GM19025 (cell line): ENCODE measurements at regions not wholly inside any gene's neighbourhood (a gene's known extent, or its start where the extent isn't known, plus 50 kb on each side); places are given as distances from the start of the nearest gene placed in this dataset.

Experiments used
- ATAC-seq: cut with Tn5 transposase; IDR thresholded peaks from one replicate; pipeline ENCODE4 v1.9.1; 2021; ENCODE audit warnings: mild to moderate bottlenecking, low read depth, moderate library complexity; ENCODE audit not compliant: unreplicated experiment

GRCh38 chr5:18023986-18024385, 389.7 kb downstream of the TAF11L14 start:
- ATAC-seq: no peak

DNA sequence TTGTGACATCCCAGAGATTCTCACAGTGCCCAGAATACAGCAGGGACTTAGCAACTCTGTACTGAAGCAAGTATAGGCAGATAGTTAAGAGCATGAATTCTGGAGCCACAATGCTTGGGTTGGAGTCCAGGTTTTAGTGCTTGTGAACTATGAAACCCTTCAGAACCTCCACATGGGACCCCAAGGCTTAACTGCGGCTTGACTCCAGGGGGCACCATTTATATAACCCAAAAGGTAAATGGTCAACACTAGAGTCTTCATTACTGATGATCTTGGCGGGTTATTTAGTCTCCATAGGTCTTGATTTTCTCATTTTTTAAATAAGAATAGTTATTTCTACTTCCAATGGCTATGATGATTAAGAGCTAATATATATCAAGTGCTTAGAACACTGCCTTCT, 390.3 kb downstream of the TAF11L14 start:
- no peak for ATAC-seq

GRCh38 chr5:18027241-18027867, 393.1 kb downstream of the TAF11L14 start:
- no peak for ATAC-seq

- ATAC-seq: no peak
These were observed 393.8 kb downstream of the TAF11L14 start for GRCh38 chr5:18028036-18028435.

DNA sequence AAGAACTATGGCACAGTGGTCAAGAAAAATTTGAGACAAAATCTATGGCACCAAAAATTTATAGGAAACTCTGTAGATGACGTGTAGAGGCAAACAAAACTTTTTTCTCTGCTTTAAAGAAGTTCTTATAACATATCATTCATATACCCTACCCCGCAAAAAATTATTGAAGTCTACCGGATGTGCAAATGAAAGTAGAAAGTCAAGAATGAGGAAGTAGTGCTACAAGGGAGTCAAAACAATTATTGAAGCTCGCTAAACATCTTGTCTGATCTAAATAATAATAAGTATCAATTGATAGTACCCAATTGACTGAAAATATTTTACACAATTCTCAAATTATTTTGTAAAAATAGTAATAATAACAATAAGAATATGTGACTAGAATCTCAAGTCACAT, 398.5 kb downstream of the TAF11L14 start:
- ATAC-seq: no peak

DNA sequence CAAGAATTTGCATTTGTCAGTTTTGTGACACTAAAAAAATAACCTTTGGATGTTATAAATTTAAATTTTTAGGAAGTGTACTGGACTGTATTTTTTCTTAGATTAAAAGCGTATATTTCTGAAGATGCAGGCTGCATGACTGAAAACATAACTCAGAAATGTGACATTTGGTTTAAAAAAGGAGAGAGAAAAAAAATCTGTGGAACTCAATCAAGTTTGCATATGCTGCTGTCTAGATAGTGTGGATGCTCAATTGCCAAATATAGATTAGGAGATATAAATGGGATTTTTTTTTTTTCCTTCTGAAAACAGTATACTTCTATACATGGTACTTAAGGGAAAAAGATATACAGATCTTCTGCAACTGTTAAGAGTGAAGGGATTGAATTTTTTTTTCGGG, 402.3 kb downstream of the TAF11L14 start:
- ATAC-seq: no peak

GRCh38 chr5:18037718-18038117, 403.5 kb downstream of the TAF11L14 start:
- no peak for ATAC-seq

GRCh38 chr5:18043344-18043743, 409.1 kb downstream of the TAF11L14 start:
- ATAC-seq: no peak

DNA sequence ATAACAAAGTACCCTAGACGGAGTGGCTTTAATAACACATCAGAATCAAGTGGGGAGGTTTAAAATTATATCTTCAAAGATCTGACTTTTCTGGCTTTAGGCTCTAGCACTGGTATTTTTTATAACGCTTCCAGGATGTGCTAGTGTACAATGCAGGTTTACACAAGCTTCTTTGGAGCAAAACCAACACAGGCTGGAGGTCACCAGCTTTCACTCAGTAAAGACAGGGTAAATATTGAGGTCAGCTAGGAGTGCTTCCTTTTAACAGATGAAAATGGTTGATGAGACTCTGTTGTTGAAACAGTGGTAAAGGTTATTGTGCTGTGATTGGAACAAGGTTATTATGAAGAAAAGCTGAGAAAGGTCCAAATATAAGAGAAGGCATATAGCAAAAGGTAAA, 414.2 kb downstream of the TAF11L14 start:
- ATAC-seq: no peak

- ATAC-seq: no peak
These were observed 416.1 kb downstream of the TAF11L14 start for GRCh38 chr5:18050345-18050744.

GRCh38 chr5:18050776-18051175, 416.5 kb downstream of the TAF11L14 start:
- no peak for ATAC-seq

- ATAC-seq: no peak
These were observed 417.7 kb downstream of the TAF11L14 start for GRCh38 chr5:18051953-18052352.

GRCh38 chr5:18052569-18052968, 418.3 kb downstream of the TAF11L14 start:
- ATAC-seq: no peak

DNA sequence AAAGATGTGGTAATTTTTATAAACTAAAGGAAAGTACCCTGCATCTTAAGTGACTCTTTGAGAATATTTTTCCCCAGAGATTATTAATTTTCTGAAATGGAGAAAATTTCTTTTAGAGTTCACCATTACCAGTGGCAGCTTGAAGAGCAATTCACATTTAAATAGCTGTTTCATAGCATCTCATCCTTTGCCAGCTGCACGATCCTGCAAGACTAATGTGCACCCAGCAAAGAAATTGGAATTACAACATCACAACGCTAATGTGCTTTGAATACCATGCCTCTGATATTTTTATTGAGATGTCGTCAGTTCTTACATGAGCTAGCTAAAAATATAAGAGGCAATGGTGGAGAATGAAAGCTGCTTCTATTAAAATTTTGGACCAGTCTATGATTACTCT, 423.5 kb downstream of the TAF11L14 start:
- no peak for ATAC-seq

- ATAC-seq: no peak
These were observed 433.4 kb downstream of the TAF11L14 start for GRCh38 chr5:18067615-18068014.

DNA sequence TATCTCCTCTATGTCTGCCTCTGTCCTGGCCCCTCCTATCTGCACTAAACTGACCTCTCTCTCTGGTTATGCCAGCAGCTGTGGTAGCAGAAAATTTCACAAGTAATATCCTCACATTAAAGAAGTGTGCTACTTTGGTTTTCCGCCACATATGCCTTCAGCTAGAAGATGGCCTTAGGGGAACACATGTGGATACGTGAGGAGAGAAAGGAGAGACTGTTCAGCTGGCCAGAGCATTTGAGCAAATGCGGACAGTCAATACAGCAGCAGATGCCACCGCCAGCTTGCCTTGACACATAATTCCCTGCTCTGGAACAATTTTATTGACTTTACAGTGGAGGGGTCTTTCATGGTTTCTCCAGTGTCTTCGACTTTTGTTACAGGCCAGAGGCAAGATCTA, 434.6 kb downstream of the TAF11L14 start:
- no peak for ATAC-seq

- ATAC-seq: no peak
These were observed 435.5 kb downstream of the TAF11L14 start for GRCh38 chr5:18069790-18070189.

DNA sequence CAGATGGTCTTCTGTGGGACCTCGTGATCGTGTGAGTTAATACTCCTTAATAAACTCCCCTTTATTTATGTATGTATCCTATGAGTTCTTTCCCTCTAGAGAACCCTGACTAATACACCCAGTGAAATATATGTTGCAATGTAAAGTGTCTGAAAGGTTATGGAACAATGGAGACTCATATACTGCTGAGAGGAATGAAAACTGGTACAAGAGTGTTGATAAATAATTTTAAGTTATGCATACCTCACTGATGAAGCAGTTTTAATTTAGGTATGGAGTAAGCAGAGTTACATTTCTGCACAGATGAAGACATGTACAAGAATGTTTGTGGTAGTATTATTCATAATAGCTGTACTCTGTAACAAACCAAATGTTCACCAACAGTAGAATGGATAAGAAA, 438.3 kb downstream of the TAF11L14 start:
- ATAC-seq: no peak

DNA sequence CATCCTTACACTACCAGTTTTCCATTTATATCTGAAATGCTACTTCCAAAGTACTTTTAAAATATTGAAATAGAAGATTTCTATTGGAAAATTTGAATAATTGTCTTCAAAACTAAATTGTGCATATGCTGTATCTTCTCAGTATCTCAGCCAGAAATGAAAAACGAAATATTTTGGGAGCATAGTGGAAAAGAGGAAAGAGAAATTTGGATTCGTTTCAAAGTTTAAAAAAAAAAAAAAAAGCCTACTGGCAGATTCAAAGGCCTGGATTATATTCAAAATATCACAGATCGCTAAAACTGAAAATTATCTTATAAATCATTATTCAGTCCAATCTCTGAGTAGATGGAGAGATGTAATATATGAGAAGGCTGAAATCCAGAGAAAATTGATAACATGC, 440.7 kb downstream of the TAF11L14 start:
- no peak for ATAC-seq

GRCh38 chr5:18078157-18078556, 443.9 kb downstream of the TAF11L14 start:
- ATAC-seq: no peak

- ATAC-seq: no peak
These were observed 445.6 kb downstream of the TAF11L14 start for GRCh38 chr5:18079831-18080230.

GRCh38 chr5:18088020-18088579, 453.8 kb downstream of the TAF11L14 start:
- no peak for ATAC-seq

DNA sequence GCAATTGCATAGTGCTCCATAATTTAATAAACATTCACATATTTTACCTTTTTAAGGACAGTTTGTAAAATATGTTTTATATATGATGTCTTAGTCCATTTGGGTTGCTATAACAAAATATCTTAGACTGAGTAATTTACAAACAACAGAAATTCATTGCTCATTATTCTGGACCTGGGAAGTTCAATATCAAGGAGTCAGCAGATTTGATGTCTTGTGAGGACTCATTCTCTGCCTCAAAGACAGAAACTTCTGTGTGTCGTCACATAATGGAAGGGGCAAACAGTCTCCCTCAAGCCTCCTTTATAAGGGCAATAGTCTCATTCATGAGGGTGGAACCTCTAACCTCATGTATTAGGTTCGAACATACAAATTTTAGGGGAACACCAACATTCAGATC, 455.9 kb downstream of the TAF11L14 start:
- ATAC-seq: no peak
